MM.1S (cell line): ENCODE measurements at regions not wholly inside any gene's neighbourhood (a gene's known extent, or its start where the extent isn't known, plus 50 kb on each side); places are given as distances from the start of the nearest gene placed in this dataset.

Experiments used
- CTCF ChIP-seq: fragments of 300-600 bp; sonication (generic); IDR thresholded peaks from 2 replicates; pipeline ENCODE4 v1.5.1; 2016; ENCODE audit warnings: antibody characterized with exemption, low read length, mixed read lengths
- EZH2 ChIP-seq: fragments of 300-600 bp; sonication (generic); optimal IDR thresholded peaks from 2 replicates; pipeline ENCODE3; 2017; ENCODE audit warnings: low read depth, mild to moderate bottlenecking, antibody characterized with exemption, low read length, mixed read lengths

DNA sequence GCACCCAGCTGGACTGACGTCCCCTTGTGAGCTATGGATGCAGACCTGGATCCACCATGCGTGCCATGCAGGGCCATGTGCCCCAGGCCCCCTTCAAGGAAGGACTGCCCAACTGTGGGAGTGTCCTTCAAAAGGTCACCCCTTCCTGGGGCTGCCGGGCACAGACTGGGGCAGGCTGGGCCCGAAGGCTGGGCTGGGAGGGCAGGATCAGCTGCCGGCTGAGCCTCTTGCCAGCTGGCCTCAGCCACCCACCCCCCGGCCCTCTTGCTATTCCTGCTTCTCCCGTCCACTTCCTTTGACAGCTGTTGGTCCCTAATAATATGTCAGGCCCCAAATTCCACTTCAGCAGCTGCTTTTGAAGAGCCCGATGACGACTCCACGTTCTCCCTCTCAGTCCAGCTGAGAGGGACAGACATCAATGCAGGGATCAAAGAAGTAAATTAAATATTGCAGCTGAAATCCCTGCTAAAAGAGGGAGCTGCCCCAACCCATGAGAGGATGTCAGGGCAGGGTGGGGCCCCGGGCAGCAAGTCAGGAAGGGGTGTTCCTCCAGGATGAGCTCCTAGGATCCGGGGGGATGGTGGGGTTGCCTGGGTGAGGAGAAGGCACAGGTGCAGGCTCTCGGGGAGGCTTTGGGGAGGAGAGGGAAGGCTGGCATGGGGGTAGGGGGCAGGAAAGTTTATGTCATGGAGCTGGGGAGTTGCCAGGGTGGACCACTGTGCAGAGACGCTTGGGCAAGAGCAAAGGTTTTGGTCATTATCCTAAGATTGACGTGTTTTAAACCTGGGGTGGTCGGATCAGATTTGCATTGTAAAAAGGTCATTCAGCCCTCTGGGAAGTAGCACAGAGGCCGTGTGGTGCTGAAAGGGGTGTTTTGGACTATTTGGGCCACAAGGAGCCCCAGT is 185.0 kb downstream of the ANKRD60 start:
- TF ChIP-seq CTCF (no peak), EZH2 (no peak)
